ENCODE measurements at regions not wholly inside any gene's neighbourhood (a gene's known extent, or its start where the extent isn't known, plus 50 kb on each side); places are given as distances from the start of the nearest gene placed in this dataset.

DNA sequence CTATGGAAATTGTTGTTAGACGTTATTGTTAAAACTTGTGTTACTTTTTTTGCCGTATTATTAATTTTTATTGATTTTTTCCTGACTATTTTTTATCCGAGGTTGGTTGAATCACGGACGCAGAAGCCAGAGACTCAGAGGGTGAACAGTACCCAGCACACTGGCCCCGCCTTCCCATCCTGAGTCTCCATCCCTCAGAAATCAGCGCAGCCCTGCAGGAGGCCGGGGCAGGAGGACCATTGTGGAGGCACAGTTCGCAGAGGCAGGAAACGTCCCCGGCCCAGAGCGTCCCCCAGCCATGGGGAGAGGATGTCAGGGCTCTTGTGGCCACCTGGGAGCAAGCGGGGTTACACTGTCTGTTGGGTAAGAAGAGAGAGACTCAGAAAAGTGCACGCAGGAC is 843.0 kb downstream of the BRD1 start:
- DNase-seq = no peak

DNA sequence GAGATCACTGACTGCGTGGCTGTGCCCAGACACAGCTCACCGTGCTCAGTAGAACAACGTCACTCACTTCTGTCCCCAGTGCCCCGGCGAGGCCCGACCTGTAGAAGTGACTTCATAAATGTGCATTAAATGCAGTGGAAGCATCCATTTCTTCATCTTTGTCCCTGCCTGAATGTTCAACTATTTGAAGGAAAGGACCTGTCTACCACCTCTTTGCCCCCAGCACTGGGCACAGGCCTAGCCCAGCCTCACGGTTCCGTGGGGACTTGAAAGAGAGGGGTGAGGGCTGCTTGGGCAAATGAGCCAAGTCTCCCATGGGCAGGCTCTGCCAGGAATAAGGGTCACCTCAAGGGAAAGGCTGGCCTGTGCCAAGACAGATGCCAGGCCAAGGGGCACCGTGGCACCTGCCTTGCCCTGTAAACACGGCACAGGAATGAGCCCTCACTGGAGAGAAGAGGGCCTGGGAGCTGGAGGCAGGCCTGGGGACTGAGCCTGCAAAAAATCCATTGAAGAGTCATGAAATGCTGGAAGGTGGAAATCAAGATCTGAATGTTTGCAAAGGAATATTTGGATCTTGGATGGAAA is 845.3 kb downstream of the BRD1 start:
- DNase-seq = no peak

DNA sequence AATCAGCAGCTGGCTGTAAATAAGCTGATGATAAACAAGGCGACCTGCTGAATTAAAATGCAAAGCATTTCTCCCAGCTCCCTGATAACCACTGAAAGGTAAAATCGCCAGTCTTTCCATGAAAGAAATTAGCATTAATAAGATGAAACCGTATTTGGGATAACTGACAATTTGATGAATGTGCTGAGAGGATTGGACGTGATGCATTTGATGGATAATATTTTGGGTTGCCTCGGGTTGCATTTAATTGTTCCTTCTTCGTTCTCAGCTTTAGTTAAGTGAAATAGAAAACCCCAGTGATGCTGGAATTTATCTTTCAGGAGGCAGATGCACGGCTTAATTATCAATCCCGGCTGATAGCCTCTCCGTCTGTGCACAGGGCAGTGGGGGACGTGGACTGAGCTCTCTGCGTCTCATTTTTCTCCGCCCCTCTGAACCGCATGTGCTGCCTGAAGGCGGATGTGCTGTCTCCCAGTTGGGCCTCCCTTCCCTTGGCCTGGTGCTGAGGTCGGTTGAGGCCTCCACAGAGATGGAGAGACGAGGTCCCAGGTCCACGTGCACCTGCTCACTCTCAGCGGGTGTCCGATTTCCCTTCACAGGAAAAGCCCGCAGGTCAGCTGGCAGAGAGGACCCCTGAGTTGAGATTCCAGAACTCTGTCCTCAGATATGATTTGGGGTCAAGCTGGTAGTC is 846.2 kb downstream of the BRD1 start:
- no peak for DNase-seq

- no peak for DNase-seq
Measured at GRCh38 chr22:48980918-48981317, 846.8 kb downstream of the BRD1 start.

- no peak for DNase-seq
Measured at GRCh38 chr22:48980409-48980808, 847.3 kb downstream of the BRD1 start.

DNA sequence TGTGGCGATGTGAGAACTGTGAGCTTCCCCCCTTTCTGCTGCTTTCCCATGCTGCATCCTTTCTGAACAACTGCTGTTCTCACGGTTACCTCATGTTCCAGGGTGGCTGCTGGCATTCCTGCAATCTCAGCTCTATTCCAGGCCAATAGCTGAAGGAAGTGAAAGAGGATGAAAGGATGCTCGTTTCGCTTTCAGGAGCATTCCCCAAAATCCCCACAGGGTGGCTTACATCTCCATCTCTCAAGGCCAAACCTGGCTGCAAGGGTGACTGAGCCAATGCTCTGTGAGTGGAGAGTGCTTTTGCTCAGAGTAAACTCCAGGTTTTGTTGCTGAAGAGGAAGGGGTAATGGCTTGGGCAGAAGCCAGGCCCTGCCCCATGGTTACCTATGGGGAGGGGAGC is 848.2 kb downstream of the BRD1 start:
- DNase-seq = no peak

DNA sequence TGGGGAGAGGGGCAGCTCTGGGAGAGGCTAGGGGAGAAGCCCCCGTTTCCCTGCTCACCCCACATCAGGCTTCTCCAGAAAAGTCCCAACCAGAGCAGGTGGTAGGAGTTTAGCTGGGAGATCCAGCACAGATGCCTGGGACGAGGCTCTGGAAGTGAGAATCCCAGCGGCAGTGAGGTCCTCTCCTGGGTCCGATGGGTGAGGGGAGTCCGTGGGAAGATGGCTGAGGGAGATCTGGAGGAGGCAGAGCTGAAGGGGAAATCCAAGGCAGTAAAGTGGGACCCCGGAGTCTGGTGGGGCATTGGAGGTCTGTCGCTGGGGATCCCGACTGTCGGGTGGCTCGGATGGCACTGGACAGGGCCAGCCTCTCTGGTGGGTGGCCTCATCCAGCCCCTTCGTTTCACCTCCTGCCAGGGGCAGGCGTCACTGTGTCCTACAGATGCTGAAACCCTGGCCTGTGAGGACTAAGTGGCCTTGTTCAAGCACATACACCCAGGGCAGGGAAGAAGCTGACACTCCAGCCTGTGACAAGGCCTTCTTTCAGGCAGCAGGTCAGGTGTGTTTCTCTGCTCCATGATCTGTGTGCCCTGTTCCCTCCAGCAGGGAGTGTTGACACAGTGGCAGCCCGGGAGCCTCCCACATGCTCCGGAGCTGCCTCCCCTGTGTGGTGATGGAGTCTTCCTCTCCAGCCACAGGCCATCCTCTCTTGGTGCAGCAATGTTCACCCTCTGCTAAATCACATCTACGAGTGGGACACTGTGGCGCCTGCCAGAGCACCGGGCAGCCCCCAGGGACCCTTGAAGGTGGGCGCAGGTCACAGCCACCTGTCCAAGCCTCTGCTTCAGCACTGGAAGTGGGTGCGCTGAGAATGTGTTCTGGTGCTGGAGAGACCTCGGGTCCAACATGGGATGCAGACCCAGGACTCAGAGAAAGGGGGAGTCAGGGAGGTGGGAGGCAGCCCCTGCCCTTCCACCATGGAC is 850.8 kb downstream of the BRD1 start:
- DNase-seq = no peak

DNA sequence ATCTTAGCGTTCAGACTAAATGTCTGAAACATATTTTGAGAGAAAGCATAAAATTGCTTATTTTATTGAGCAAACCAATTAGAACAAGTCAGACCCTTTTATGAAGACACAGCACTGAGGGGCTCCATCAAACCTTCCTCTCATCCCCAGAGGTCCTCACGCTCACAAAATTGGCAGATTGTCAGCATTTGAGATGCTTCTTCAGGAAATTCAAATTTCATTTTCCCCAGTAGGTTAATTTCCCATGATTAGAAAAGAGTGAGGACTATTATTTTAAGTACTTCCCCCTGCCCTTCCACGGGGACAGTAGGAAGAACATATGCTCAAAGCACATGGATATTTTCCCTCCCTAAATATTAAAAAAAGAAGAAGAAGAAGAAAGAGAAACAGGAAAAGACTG is 851.8 kb downstream of the BRD1 start:
- DNase-seq = no peak

GRCh38 chr22:48975316-48975741 is 852.3 kb downstream of the BRD1 start:
- DNase-seq = no peak

- DNase-seq = no peak
Measured at GRCh38 chr22:48974443-48975315, 853.0 kb downstream of the BRD1 start.

DNA sequence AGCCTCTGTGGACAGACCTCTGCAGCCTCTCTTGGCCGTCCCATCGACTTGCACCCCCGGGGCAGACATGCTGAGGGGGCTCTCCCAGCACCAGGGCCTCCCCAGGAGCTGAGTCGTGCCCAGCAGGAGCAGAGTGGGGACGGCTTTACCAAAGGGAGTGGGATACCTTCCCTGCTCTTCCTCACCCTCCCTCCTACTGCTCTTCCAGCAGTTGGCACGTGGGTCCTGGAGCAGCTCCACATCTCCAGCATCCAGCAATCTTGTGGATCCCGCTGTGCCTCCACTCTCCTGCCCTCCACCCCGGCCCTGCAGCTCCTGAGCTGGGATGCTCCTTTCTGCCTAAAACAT is 854.0 kb downstream of the BRD1 start:
- no peak for DNase-seq

- DNase-seq = no peak
Measured at GRCh38 chr22:48972979-48973693, 854.5 kb downstream of the BRD1 start.

- DNase-seq = peak; percentile 59
Measured at GRCh38 chr22:48968201-48968959, 859.3 kb downstream of the BRD1 start.

DNA sequence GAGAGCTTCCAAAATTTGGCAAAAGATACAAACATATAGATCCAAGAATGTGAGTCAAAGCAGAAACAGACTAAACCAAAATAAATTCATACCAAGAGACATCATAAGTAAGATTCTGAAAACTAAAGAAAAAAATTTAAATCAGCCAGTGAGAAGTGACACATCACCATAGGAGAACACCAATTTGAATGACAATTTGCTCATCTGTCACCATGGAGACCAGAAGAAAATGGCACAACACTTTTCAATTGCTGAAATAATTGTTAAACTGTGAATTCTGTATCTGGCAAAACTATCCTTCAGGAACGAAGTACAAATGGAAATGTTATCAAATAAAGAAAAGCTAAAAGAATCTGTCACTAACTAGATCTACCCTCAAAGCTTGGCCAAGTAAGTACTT is 864.3 kb downstream of the BRD1 start:
- no peak for DNase-seq

DNA sequence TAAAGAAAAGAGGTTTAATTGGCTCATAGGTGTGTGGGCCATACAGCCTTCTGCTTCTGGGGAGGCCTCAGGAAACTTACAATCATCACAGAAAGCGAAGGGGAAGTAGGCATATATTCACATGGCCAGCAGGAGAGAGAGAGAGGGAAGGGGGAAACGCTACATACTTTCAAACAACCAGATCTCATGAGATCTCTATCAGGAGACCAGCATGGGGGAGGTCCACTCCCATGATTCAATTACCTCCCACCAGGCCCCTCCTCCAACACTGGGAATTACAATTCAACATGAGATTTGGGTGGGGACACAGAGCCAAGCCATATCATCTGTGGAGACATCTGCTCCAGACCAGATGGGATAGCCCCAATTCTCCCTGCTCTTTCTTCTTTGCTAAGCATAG is 866.0 kb downstream of the BRD1 start:
- DNase-seq = no peak

- peak; percentile 35 for DNase-seq
Measured at GRCh38 chr22:48960980-48961660, 866.6 kb downstream of the BRD1 start.

GRCh38 chr22:48960576-48960975 is 867.1 kb downstream of the BRD1 start:
- peak; percentile 4 for DNase-seq

GRCh38 chr22:48959496-48959895 is 868.2 kb downstream of the BRD1 start:
- DNase-seq = peak; percentile 32

DNA sequence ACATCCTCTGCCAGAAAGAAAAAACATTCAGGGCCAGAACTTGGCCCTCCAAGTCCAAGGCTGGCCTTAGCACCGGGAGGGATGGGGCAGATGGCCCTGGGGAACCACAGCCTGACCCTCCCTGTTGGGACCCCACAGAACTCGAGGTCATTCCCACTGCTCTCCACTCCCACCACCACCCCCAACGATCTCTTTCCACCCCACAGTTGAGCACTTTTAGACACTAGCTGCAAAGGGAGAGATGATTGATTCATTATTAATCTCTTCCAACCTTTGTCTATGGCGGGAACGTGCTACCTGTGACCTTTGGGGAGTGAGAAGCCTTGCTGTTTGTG is 869.7 kb downstream of the BRD1 start:
- DNase-seq = no peak

- DNase-seq = peak; percentile 43
Measured at GRCh38 chr22:48957311-48957986, 870.2 kb downstream of the BRD1 start.
